Brain pericyte (primary cell): ENCODE measurements at regions not wholly inside any gene's neighbourhood (a gene's known extent, or its start where the extent isn't known, plus 50 kb on each side); places are given as distances from the start of the nearest gene placed in this dataset.

Source experiments
- DNase-seq: peaks from one replicate; pipeline ENCODE4 v3.0.0-alpha.2; 2012; ENCODE audit warnings: low read depth, low spot score

DNA sequence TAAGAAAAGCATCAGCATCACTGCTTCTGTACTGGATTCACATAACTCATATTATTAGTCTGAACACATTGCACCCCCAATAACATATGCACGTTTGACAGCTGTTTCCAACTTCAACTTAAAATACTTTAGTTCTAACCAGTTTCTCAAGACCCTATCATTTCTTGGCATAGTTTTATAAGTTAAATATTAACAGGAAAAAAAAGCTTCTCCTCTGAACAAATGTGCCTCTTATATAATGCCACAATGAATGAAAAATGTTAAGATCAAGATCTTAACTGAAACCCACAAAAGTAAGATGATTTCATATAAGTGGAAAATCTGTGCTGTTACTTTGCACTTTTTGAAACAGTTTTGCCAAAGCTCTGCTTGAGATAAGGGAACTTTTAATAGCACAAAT is 652.8 kb upstream of the FAM241A start:
- DNase-seq = no peak

DNA sequence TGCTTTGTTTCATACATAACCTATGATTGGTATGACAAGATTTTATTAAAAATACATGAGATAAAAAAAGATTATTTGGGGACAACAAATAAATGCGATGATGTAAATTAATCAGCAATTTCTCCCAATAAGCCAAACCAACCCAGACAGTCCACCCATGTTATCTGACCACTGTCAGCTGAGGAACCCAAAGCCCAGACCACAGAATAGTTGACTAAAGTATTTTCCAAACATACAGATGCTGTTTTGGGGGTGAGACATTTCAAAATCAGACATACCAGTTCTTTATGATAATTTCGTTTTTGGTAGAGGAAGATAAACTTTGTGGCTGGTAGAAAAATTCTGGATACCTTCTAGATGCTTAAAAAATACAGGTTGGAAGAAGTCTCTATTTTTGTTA is 650.8 kb upstream of the FAM241A start:
- DNase-seq = no peak

DNA sequence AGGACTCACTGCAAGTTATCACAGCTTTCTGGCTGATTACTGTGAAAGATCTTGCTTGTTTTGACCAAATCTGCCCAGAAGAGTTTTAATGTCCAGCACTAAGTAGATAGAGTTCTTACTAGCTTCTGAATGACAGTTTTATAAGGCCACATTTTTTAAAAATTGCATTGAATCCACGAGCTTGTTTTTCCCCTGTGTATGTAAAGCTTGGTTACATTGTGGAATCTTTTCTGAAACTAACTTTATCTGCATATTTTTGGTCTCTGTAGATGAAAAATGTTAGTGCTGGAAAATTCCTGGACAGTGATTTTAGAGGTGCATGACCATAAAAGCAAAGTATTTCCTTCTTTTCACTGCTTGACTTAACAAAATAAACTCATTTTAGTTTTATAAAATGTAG is 650.3 kb upstream of the FAM241A start:
- no peak for DNase-seq

DNA sequence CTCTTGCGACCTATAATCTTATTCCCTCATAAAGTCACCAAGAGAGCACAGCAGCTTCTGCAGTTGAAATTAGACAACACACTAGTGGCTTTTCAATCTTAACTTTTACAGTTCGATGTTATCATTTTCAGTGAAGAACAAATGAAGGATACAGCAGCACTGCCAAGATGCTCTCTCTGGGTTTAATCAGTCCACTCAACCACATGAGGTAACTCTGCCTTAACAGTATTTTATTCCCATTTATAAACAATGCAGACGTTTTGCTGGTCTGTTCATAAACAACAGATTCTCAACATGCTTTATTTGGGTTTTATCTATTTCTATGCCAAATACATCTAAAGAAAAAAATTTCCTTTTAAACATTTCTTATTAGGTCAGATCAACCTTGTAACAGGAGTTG is 646.0 kb upstream of the FAM241A start:
- no peak for DNase-seq

DNA sequence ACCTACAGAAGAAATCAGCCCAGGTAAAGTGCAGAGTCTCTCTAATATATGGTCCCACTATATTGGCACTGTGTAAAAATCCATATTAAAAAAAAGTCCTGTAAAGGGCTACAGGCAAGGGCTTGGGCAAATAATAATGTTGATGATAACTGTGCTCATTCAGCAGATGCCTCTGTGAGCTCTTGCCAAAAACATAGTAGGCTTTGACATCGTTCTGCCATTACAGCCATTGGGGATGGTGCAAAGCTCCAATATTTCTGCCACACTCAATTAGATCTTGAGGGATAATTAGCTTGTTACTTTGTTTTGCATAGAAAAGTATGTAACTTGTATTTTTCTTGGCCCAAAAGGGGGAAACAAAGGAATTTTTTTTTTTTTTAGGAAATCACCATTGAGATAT is 645.5 kb upstream of the FAM241A start:
- DNase-seq = no peak

DNA sequence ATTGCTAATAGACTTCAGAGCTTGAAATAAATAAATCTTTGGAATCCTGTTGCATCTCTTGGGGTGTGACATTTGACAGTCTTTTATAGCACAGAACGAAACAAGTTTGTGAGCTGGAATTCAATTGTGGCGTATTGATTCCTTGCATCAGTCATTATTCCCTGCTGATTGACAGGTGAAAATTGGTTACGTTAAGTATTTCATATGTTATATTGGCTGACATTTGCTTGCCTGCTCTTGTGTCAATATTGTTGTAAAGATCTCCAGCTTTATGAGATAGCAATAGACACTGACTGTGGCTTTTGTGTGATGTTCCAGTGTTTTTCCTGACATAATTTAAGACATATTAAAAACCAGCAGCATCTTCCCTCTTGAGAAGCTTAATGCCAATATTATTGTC is 644.4 kb upstream of the FAM241A start:
- DNase-seq = no peak

DNA sequence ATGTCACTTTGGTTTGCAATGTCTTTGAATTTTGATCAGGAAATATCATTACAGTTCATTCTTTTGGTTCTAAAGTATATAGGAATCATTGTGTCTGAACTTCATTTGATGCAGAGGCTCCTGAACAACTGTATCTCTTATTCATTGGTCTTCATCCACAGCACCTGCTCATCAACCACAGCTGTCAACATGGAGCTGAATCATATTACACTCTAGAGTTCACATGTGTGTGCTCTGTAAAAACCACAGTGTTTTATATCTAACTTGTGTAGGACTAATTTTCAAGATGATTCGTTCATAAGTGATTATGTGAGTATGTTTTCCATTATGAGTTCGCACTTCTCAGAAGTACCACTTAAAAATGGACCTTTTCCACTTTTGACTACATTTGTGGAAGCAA is 643.3 kb upstream of the FAM241A start:
- DNase-seq = no peak

DNA sequence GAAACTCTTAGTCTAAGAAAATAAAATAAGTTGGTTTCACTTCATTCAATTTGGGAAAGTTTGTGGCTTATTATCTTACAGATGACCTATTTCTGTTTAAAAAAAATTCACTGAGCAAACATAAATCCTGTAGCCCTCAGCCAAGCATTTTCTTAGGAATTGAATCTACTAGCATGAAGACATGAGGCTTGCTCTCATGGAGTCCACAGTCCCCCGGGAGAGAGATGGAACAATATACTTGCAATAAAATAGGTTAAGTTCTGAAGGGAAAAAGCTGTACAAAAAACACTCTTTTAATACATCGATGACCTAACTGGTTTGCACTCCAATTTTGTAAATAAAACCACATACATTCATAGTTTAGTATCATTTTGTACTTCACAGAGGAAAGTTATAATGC is 642.6 kb upstream of the FAM241A start:
- DNase-seq = no peak

DNA sequence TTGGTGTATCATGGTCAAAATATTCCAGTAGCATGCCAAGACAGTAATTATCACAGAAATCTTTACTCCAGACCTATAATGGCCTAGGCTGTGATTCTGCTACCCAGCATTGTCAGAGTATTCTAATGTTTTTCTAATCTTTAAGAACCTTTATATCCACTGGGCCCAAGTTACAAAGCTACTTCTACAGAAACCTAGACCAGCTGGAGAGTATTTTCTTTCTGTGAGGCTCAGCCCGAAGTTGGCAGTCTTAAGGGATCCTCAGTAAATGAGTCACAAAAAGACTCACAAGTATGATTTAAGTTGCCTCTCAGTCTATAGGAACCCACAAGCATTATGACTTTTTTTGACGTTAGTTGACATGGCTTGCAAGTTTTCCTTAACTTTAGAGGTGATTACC is 638.5 kb upstream of the FAM241A start:
- no peak for DNase-seq

DNA sequence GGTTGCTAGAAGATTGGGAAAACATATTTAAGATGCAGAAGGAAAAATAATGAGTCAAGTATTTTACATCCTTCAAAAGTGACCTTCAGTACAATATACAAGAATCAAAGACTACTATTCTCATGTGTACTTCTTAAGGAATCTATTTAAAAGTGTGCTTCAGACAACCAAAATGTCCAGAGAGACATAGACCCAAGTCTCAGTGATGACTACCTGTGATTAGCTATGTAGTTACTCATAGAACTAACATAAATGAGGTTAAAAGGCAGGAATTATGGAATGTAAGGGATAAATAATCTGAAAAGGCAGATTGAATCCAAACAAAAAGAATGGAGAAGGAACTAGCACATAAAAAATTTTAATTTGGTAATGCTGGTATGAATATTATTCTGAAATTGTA is 634.7 kb upstream of the FAM241A start:
- no peak for DNase-seq

DNA sequence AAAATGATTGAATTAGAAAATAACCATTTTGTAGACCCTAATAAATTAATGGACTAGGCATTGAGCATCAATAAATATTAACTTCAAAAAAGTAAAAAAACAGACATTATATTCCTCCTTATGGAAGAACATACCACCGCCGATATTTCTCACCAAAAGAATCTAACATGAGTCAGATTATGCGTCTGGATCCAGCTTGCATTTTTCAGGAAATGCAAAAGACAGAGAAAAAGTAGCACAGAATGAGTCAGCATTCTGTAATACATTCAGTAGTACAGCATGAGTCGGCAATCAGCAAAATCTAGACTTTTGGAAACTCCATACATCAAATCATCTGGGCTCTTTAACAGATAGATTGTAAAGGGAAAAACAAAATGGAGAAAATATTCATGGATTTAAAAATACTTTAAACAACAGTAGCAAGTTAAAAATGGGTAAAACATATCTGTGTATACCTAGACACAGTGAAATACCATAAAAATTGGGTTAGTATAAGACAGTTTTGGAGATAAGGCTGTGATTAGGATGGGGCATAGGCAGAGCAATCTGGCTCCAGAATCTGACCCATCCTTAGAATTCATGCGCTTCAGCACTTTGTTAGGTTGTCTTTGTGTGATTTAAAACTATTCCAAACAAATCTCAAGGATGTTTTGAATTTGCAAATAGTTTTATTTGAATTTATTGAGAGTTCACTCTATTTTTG is 633.0 kb upstream of the FAM241A start:
- DNase-seq = no peak

DNA sequence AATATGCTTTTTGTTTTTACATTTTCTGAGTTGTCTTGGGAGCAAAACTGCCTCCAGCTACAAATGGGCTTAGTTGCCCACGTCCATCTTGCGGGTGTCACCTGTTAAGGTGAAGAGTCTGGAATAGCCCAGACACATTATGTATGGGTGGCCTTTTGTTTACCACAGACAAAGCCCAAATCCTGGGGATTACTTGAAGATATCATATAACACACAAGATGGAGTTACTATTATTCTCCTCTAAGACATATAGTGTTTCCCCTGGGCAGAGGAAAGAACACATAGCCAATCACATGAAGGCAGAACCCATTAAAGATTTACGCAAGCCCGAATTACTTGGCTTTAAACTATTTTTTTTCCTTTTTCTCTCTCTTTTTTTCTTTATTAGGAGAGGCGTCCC is 625.6 kb upstream of the FAM241A start:
- DNase-seq = no peak

DNA sequence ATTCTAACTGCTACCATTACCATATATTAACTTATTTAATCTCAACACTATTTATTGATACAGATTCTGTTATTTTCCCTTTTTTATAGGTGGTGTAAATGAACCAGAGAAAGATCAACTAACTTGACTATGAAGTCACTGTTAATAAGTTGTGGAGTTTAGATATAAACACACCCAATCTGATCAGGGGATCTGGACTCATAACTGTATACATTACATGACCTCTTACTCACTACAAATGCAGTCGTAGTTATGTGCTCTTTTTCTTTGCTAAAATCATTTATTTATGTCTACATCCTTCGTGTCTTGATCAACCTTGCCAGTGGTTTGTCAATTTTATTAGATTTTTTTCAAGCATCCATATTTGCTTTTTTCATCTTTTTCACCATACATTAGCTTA is 614.8 kb upstream of the FAM241A start:
- DNase-seq = no peak

DNA sequence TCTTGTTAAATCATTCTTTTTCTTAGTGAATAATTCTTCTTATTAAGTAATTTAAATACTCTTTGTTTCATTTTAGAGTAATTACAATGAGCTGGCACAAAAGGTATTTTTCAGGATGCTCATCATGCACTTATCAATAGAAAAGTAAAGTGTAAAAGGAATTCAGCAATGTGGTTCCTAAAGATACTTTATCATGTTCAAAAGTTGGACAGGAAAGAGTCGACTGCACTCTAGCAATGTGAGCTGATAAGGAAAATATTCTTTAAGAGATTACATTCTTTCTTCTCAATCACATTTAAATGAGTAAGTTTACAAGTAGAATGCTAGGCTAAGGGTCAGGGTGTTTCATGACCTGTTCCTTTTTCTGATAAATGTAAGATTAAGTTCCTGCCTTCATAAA is 609.5 kb upstream of the FAM241A start:
- DNase-seq = no peak

DNA sequence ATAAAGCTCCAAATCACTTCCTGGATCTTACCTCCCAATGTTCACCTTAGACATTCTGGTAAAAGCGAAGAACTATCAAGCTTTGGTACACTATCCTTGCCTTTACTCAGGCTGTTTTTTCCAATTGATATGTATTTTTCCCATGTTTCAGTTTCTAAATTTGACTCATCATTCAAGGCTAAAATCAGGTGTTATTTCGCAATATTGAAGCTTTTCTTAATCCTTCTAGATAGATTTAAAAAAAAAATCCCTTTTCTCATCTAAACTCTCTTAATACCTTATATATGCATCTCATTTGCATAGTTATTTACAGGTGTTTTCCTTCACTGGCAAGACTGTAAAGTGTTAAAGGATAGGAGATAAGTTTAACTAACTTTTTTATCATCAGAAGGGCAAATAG is 608.1 kb upstream of the FAM241A start:
- DNase-seq = no peak

DNA sequence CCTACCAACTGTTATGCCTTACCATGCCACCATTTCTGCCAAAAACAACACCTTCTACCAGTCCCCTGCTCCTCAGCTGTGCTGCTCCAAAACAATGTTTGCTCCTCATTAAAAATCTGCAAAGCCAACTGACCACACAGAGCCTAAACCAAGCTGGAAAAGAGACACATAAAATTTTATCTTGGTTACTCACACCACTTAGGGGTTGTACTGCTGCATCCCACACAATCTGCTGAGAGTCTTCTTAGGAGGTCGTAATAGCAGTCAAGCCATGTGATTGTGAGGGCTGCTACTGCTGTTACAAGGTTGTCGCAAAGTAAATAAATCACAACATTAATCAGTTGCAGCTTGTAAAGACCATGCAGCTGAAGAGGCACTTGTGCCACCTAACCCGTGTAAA is 607.4 kb upstream of the FAM241A start:
- no peak for DNase-seq

DNA sequence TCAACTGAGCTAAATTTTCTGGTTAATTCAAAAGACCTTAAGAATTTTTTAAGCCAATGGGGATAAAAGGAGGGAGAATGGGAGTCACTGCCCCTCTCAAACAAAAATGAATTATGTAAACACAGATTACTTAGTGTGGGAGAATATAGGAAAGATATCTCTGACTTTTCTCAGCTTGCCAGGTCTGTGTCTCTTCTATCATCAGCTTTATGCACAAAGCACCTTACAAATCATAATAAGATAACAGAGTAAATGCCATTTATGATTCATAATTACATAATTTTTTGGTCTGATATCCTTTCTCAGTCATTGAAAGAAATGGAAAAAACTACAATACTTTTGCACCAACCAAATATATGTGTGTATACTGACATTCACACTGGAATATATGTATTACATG is 604.6 kb upstream of the FAM241A start:
- DNase-seq = no peak

DNA sequence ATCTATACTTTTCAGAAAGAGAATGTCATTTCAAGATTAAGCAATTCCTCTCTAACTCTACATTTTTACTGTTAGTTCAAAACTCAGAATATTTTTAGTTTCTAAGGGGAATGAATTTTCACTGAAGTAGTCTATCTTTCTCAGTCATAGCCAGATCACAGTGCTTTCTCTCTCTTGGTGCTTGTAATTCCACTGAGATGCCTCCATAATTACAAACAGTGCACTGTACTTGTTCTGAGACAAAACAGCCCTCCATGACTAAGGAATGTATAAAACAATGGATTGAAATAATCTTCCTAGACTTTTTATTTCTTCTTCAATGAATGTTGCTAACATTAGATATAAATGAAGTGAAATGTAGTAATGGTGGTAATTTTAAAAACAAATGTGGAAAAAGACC is 603.2 kb upstream of the FAM241A start:
- no peak for DNase-seq

DNA sequence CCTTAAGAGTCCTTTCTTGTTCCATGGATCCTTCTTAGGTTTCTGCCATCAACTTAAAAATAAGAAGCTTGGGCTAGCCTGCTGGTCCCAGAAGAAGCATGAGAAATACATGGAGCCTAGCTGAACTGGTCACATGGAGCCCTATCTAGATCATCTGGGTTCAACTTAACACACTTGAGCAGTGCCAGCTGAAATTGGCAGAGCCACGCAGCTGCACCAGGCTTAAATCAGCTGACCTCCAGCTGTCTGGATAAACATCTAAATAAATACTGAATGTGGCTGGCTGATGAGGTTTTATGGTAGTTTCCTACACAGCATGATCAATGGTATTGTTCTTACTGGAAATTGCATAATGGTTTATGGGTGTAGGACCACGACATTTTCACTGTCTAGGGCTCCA is 598.4 kb upstream of the FAM241A start:
- DNase-seq = no peak

DNA sequence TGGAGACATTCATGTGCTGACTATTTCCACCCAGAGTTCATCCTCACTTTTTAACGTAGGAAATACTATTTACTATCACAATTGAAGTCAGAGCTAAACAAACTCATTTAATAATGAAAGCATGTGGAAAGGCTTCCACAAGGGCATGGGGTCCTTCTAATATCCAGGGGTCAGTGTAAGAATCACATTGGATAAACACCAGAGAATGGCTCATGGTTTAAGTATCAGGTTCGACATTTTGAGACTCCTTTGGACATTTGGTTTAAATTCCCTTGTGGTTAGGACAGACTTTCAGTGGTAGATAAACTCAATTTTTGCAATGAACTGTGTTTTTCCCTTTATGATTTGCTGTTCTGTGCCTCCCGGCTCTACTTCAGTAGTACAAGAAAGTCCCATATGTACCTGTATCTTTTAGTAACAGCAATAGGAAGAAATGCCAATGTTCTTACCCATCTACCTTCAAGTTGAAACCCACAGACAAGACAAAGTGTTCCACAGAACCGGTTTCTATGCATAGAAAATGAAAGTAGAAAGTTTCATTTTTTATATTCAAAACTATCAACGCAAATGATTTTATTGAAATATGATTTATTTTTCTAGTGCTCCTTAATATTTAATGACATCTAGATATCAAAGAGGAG is 589.0 kb upstream of the FAM241A start:
- no peak for DNase-seq

DNA sequence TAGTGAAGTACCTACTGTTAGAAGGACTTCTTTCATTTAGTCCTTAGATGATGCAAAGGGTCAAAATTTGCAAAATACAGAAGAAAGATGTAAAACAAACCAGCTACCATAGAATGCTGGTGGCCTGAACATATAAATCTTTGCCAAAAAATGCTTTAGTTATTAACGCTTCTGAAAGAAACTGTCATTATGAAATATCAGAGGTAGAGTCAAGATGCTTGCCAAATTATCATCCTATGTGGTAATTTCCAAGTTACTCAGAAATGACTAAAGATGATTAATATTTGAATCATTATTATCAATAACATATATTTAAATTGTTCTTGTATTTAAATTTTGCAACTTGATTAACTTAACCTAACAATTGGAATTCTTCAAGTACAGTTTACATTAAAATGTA is 588.4 kb upstream of the FAM241A start:
- DNase-seq = no peak

DNA sequence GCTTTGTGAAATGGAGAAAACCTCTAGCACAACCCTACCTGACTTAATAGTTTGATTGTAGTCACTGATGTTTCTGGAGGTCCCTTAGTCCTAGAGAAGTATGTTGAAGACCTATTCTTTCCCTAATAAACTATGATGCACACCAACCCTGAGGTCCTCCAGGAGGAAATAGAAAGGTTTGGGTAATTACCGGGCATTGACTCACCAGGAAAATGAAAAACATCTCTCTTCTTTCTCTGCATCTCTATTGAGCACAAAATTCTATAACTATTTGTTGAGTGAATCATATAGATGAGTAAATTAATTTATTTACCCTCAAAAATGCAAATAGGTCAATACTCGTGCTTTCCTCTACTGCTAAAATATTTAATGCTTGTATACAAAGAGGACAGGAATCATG is 582.4 kb upstream of the FAM241A start:
- no peak for DNase-seq

DNA sequence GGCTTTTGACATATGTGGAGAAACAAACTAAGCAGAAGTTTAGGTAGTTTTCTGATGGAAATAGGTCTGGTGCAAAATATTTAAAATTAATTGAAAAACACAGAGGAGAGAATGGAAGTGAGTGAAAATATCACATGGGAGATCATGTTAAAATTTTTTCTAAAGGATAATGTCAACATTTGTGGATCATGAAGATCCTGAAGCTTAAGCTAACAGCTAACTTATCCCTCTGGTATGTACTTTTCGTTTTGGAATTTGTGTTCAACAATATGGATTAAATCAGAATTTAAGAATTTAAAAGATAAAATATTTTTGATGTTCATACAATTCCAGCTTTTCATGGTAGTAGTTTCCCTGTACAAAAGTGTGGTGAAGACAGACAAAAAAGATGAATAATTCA is 572.8 kb upstream of the FAM241A start:
- no peak for DNase-seq

DNA sequence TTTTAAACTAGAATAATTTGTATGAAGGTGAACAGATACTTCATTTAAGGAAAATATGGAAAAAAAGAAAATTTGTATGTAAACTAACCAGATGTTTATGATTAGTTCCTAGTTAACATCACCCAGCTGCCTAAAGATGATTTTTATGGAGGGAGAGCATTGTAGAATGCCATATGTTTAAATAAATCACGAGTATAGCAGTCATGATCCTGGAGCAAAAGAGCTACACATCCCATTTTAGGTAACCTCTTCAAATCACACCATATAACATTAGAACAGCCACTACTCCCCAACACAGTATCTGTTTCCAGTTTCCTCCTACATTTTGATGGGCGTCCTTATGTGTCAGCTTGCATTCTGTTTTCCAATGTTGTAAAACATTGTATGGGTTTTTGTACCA is 571.9 kb upstream of the FAM241A start:
- DNase-seq = no peak
